IPS-18c (cell line): ENCODE measurements at regions not wholly inside any gene's neighbourhood (a gene's known extent, or its start where the extent isn't known, plus 50 kb on each side); places are given as distances from the start of the nearest gene placed in this dataset.
"Not testable (repeated sequence)": the region's sequence is repeated elsewhere in the genome, so short reads cannot be mapped to it uniquely, and the experiment has no call there.

Source experiments
- H3K4me3 ChIP-seq: 2 replicates; pipeline ENCODE4 v1.7.0; 2013; ENCODE audit warnings: low read depth, mild to moderate bottlenecking, low read length, moderate library complexity; ENCODE audit not compliant: insufficient read depth
- H3K9me3 ChIP-seq: one replicate; pipeline ENCODE4 v1.6.1; 2013; ENCODE audit warnings: mild to moderate bottlenecking, low read length, moderate library complexity; ENCODE audit not compliant: control insufficient read depth, insufficient read depth

DNA sequence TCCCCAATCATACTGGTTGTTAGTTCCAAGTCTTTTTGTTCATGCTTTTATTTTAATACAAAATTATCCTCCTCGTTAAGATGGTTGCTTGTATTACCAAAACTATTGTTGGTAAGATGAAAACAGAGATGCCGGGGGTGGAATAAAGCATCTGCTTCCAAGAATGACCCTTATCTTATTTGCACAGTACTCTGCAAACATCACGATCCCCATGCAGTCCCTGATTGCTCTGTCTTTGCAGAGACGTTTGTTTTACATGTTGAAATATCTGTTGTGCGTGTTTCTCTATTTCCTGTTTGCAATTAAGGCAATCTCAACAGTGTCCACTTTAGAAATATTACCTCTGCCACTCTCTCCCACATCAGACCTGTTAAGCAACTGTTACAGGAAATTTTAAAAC is 141.3 kb upstream of the NCAM2 start:
- no peak overlapping the region for H3K4me3 ChIP-seq
- no peaks in the 10 kb centered on the region for H3K9me3 ChIP-seq

DNA sequence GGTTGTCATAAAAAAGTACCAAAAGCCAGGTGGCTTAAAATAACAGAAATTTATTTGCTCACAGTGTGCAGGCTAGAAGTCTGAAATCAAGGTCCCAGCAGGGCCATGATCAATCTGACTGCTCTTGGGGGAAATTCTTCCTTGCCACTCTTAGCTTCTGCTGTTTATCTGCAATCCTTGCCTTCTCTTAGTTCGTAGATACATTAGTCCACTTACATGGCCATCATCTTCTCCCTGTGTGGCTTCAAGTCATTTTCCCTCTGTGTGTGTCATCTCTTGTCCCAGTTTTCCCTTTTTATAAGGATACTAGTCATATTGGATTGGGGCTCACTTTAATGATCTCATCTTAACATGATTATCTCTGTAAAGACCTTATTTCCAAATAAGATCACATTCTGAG is 124.0 kb upstream of the NCAM2 start:
- no peaks in the 10 kb centered on the region for H3K9me3 ChIP-seq
- H3K4me3 ChIP-seq, result no peak overlapping the region

DNA sequence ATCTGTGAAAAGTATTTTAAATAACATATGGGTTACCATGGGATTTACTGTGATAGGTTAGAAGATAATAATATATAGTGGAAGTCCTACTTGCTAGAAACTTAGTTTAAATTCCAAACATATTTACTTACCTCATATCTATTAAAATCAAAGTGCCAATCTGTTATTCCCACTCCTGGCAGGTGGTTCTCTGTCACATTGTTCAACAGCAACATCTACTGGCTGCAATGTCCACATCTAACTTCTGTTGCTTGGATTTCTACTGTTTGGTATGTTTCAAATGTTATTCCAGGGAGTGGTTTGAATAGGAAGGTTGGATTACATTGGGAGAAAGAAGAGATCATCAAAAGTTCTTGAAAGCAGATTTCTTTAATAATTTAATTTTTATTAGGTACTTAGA is 122.5 kb upstream of the NCAM2 start:
- H3K4me3 ChIP-seq, result no peak overlapping the region
- H3K9me3 ChIP-seq, result no peaks in the 10 kb centered on the region

DNA sequence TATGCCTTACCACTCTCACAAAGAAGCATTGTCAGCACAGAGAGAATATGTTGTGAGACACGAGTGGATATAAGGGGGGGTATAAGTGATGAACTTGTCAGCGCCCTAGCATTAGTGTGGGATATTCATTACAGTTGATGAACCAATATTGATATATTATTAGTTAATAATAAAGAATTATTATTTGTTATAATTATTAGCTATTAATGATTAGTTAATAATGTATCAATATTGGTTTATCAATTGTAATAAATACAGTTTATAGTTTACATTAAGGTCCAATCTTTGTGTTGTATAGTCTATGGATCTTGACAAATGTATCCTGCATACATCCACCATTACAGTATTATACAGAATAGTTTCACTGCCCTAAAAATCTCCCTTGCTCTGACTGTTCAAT is 120.2 kb upstream of the NCAM2 start:
- Histone ChIP-seq H3K4me3 (no peak overlapping the region), H3K9me3 (no peaks in the 10 kb centered on the region)

DNA sequence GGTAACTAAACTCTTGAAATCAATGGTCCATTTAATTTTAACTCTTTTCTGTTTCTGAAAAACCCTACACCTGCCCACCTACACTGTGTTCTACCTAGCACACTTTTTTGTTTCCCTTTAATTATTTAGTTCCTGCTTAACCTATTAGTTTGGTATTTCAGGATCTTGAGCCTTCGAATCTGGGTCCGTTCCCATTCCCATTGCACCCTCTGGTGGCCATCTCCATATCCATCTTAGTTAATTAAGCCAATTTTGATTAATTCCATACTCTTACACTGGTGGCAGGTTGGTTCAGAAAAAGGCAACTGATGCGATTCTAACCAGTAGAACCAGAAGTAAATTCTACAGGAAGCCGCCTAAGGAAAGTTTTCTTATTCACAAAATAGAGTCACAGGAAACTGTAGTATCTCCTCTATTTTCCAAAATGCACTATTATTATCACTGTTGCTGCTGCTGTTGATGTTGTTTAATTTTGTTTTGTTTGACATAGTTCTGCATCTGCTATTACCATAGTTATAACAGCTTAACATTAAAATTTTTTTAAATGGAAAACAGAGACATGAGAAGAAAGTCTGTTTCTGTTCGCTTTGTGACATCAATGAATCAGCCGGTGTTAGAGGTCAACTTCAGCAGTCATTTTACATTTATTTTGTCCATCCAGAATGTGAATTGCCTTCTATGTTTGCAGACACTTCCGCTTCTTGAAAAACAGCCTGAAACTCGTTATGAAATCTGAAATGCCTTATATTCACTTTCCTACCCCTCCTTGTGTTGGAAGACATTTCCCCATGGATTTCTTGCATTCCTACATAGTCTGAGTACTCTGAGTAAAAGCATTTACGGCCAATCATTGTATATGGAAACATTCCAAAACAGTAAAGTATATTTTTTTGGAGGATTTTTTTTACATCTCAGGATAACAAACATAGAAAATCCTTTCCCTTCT is 115.5 kb upstream of the NCAM2 start:
- no peak overlapping the region for H3K4me3 ChIP-seq
- no peaks in the 10 kb centered on the region for H3K9me3 ChIP-seq

DNA sequence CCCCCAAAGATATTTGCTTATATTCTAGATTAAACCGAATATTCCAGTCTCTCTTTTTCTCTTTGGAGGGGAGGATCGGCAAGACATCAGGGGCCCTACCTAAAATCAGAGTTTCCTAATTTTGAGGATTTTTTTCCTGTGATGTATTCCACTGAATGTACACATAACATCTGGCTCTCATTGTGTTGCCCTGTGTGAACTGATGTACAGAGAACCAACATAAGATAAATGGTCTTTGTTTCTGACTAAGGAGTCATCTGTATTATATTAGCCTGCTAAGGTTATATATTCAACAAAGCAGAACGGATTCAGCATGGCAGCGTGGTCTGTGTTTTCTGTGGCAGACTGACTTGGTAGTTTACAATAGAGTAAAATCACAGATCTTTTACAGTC is 114.8 kb upstream of the NCAM2 start:
- no peak overlapping the region for H3K4me3 ChIP-seq
- H3K9me3 ChIP-seq, result no peaks in the 10 kb centered on the region

DNA sequence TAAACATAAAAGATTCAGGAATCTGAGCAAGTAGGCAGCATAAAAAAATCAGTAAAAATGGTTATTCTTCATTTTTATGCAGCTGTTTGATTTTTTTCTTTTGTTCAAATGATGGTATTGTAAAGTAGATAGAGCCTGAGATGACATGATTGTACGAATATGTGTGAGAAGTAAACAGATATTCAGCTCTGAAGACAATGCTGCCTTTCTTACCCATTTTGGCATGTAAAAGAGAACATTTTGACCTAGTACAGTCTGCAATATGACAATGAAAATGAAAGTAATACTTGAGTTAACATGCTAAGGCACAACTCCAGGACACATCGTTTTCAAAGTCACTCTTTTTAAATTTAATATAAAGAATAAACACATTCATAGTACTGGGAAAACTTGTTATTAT is 95.7 kb upstream of the NCAM2 start:
- no peaks in the 10 kb centered on the region for H3K9me3 ChIP-seq
- no peak overlapping the region for H3K4me3 ChIP-seq

DNA sequence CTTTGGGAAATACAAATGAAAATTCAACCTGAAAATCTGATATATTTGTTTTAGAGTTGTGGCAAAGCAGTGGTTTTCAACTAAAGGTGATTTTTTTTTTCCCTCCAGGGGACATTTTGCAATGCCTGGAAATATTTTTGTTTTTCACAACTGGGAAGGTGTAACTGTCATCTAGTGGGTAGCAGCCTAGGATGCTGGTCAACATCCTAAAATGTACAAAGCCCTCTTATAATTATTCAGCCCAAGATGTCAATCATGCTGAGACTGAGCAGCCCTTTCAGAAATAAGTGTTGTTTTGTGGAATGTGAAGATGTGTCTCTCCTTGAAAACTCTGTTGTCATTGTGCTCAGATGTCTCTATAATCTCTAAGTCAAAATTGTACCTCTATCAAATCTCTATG is 95.2 kb upstream of the NCAM2 start:
- H3K4me3 ChIP-seq, result no peak overlapping the region
- no peaks in the 10 kb centered on the region for H3K9me3 ChIP-seq

DNA sequence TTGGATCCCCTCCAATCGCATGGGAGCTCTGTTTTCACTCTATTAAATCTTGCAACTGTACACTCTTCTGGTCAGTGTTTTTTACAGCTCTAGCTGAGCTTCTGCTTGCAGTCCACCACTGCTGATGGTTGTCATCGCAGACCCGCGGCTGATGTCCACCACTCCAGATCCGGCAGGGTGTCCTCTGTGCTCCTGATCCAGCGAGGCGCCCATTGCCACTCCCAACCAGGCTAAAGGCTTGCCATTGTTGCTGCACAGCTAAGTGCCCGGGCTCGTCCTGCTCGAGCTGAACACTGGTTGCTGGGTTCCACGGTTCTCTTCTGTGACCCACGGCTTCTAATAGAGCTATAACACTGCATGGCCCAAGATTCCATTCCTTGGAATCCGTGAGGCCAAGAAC is 70.7 kb upstream of the NCAM2 start:
- not testable (repeated sequence) for H3K4me3 ChIP-seq, H3K9me3 ChIP-seq

DNA sequence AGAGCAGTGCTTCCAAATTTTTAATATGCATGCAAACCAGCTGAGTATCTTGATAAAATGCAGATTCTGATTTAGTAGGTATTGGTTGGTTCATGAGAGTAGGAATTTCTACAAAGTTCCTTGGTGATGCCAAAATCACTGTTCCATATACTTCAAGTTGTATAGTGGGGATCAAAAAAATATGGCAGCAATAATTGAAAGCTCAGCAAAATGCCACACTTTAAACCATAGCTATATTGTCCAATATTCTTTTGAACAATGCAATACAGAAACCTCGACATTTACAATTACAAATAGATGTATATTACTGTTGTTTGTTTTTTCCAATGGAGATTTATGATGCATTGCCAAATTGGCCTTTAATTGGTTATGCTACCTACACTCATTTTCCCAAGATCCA is 55.7 kb upstream of the NCAM2 start:
- H3K4me3 ChIP-seq, result no peak overlapping the region
- no peaks in the 10 kb centered on the region for H3K9me3 ChIP-seq

DNA sequence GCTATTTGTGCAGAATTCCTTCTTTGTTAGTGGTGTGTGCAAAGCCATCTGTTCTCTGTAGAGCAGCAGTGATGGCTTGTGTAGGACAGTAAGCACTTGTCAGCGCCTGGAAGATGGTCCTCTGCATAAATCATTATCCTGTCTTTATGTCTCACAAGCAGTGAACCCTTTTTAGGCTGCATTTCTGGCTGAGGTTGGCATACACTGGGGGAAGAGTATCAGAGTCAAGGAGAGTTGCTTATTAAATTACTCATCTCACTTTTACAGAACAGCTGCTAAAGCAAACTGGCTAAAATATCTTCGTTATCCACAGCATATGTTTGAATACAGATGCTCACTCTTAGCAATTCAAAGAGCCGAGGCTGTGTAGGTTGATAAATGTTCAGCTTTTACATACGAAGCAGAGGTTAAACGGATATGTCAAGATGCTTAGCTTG is 54.6 kb upstream of the NCAM2 start:
- Histone ChIP-seq H3K4me3 (no peak overlapping the region), H3K9me3 (no peaks in the 10 kb centered on the region)

DNA sequence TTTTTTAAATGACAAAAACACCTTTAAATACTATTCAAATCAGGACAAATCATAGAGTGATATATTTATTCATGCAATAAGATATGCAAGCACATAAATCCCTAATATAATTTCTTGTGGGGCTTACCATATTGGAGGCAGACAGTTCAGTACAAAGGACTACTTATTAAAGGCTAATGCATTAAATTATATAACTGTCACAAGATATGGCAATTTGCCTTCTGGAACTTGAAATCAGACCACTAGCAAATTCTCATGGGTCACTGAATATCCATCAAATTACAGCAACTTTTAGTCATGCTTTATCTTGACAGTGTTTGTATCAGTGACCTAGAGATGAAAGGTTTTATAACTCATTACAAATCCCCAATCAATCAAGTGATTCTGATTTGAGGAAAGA is 54.1 kb upstream of the NCAM2 start:
- no peak overlapping the region for H3K4me3 ChIP-seq
- H3K9me3 ChIP-seq, result no peaks in the 10 kb centered on the region

DNA sequence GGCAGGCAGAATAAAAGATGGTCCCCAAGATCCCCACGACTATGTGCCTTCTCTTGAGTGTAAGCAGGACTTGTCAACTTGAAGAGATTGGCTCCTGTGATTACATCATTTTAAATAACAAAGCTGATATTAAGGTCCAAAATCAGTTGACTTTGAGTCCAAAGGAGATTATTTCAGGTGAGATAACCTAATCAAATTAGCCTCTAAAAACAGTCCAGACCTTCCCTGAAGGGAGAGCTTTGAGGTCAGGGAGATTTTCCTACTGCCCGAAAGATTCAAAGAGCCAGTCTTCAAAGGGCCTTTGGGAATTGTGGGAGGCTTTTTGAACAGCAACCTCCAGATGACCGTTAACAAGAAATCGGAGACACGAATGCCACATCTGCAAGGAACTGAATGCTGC is 51.5 kb upstream of the NCAM2 start:
- Histone ChIP-seq H3K4me3 (no peak overlapping the region), H3K9me3 (no peaks in the 10 kb centered on the region)
